HT-29 (cell line): ENCODE measurements at regions not wholly inside any gene's neighbourhood (a gene's known extent, or its start where the extent isn't known, plus 50 kb on each side); places are given as distances from the start of the nearest gene placed in this dataset.
A peak's percentile ranks its signal among the peaks of the same experiment; 100 is the strongest.

Source experiments
- DNase-seq: peaks from one replicate; pipeline ENCODE4 v3.0.0-alpha.2; 2015; ENCODE audit warnings: low spot score

GRCh38 chr4:186886759-186887158, 163.1 kb upstream of the FAT1 start:
- no peak for DNase-seq

DNA sequence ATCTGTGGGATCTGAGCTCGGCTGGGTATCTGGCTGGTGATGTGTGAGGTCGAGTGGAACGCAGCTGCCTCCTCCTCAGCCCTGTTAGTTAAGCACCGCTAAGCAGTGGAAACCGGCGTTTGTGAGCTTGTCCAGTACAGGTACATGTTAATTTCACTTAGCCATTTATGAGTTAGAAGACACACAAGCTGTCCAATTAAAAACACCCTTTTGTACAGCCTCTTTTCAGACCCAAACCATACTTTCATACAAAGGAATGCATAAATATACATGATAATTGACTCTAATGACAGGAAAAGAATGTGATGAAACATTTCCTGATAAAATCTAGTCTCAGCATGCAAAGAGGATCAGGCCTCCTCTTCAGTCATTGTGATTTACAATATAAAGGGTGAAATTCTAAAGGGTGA, 163.6 kb upstream of the FAT1 start:
- no peak for DNase-seq

DNA sequence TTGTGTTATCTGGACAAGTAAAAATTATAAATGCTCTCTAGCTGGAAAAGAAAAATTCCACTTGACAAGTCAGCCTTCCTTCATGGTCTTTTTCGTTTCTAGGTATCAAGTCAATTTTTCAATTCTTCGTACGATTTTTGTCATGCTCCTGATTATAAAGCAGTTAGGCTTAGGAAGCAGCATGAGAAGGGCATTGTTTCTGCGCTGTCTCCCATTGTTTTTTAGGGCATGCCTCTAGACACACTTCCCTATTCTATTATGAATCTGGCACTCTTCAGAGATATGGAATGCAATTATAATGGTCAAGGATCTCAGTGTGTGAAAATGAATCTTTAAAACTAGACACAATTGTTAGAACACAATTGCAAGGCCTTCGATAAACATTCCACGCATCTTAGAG, 164.1 kb upstream of the FAT1 start:
- no peak for DNase-seq

DNA sequence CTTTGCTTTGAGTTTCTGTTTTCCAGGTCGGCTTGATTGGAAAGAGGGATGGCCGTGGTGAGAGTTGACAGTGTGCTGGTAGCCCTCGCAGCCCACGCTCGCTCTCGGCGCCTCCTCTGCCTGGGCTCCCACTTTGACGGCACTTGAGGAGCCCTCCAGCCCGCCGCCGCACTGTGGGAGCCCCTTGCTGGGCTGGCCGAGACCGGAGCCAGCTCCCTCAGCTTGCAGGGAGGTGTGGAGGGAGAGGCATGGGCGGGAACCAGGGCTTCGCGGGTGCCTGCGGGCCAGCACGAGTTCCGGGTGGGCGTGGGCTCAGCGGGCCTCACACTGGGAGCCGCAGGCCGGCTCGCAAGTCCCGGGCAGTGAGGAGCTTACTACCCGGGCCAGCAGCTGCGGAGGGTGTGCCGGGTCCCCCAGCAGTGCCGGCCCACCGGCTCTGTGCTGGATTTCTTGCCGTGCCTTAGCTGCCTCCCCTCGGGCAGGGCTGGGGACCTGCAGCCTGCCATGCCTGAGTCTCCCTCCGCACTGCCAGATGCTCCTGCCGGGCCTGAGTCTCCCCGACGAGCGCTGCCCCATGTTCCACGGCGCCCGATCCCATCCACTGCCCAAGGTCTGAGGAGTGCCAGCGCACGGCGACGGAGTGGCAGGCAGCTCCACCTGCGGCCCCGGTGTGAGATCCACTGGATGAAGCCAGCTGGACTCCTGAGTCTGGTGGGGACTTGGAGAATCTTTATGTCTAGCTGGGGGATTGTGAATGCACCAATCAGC, 166.4 kb upstream of the FAT1 start:
- no peak for DNase-seq

- DNase-seq, result no peak
These were observed 168.3 kb upstream of the FAT1 start for GRCh38 chr4:186891859-186892486.

GRCh38 chr4:186898367-186898766, 174.7 kb upstream of the FAT1 start:
- DNase-seq, result no peak

- DNase-seq, result peak; percentile 35
These were observed 176.7 kb upstream of the FAT1 start for GRCh38 chr4:186900232-186900900.

- no peak for DNase-seq
These were observed 177.3 kb upstream of the FAT1 start for GRCh38 chr4:186900984-186901383.

GRCh38 chr4:186901850-186902249, 178.2 kb upstream of the FAT1 start:
- DNase-seq, result peak; percentile 36

DNA sequence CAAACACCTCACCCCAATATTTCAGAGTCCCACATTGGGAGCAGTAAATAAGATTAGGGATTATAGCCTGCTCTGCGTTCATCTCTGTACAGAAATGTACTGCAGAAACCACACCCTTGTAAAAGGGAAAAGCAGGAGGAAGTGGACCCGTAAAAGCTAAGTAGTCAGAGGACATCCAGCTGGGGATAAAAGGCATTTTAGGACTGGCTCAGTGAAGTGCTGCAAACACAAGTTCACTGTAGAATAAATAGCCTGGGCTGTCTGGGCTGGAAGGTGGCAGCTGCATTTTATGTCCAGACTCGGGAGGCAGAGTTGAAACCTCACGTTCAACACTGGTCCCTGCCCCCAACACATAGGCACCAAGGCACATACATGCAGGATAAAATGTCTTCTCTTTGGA, 178.7 kb upstream of the FAT1 start:
- peak; percentile 47 for DNase-seq

- DNase-seq, result no peak
These were observed 180.4 kb upstream of the FAT1 start for GRCh38 chr4:186904101-186904500.

DNA sequence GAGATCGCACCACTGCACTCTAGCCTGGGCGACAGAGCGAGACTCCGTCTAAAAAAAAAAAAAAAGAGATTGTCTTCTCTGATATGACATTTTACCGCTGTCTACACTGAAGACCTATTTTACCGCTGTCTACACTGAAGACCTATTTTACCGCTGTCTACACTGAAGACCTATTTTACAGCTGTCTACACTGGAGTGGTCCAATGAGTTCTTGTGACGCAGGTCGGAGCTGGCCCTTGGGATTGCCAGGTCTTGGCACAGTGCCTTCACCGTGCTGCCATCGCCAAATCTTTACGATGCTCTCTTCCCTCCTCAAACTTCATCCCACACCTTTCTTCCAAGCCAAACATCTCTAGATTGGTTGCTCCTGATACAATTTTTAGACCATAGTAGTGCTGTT, 183.1 kb upstream of the FAT1 start:
- DNase-seq, result no peak

GRCh38 chr4:186910385-186910784, 186.7 kb upstream of the FAT1 start:
- peak; percentile 32 for DNase-seq

- DNase-seq, result peak; percentile 49
These were observed 188.9 kb upstream of the FAT1 start for GRCh38 chr4:186912606-186913005.

DNA sequence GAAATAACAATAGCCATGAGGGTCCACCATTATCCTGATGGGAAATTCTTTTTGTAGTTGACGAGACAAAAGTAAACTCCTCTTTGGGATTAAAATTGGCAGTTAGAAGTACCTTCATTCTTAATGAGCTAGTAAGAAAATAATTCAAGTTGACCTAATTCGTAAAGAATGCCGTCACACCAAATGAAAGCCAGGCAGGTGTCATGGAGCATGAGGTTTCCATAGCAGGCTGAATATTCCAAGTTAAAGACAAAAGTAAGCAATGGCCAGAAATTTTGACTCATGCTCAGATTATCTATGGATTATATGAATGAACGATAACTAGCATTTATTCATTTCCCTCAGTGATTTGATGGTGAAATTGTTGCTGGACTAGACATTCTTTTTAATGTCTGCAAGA, 192.2 kb upstream of the FAT1 start:
- DNase-seq, result no peak

DNA sequence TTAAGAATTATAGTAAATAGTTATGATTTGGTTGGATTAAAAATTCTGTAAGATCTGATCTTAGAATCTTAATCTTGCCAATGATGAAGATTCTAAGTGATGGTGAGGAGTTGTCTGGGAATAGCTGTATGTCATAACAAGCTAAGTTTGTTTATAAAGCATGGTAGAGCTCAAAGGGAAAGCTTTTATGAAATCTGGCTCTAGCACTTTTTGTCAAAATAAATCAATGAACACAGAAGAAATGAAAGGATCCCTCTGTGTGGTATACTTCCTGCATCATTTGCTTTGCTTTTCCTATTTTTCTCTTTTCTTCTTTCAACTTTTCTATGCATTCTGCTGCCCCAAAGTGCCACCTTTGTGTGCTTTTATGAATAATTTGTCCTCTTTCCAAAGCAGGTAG, 193.5 kb upstream of the FAT1 start:
- no peak for DNase-seq

- no peak for DNase-seq
These were observed 194.8 kb upstream of the FAT1 start for GRCh38 chr4:186918466-186918865.

DNA sequence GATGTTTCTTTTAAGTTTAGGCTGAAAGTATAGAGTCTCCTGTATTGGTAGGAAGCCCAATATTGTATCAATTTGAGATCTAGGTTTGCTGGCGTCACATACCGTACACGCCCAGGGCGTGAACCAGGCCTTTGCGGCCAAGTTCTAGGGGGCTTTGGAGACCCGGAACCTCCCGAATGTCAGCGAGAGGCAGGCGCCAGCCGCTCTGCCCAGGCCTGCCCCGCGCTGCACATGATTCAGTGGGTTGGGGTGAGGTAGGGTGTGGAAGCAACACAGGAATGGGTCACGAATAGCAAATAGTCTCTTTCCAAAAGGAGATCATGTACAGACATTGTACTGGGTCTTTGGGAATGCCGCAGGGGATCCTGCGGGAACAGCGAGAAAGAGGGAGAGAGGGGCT, 195.7 kb upstream of the FAT1 start:
- no peak for DNase-seq

- no peak for DNase-seq
These were observed 196.8 kb upstream of the FAT1 start for GRCh38 chr4:186920483-186920882.

DNA sequence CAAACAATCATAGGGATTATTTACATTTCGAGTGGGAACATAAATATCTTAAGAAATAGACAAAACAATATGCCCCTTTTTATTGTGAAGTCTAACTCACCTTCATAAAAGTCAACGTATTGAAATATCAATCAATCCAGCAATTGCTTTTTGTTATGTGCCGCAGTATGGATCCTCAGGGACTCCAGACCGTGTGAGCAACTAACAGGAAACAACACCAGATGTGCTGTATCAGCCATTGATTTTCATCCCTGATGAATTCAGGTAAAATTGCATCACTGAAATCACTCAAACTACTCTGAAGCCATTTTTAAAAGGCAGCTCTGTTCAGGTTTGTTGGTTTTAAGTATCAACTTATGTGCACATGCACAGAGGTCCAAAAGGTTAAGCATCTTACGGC, 197.3 kb upstream of the FAT1 start:
- no peak for DNase-seq

GRCh38 chr4:186924723-186925122, 201.1 kb upstream of the FAT1 start:
- DNase-seq, result no peak

- DNase-seq, result no peak
These were observed 204.0 kb upstream of the FAT1 start for GRCh38 chr4:186927624-186928023.

DNA sequence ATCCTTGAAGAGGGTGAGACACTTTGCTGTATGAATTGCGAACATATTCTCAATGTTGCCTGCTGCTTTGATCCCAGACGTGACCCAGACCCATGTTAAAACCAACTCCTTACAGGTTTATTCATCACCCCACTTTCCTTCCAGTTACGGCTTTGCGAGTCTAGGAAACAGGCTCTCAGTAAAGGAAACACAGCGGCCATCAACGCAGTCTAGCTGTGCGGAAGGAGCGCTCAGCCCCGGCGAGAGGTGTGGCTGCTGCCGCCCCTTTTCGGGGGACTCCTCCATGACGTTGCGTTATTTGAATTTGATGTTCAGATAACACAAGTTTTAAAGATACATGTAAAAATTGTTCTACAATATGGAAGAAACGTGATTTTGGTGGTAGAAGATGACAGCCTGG, 206.4 kb upstream of the FAT1 start:
- DNase-seq, result no peak
